MCF 10A (cell line): ENCODE measurements at regions not wholly inside any gene's neighbourhood (a gene's known extent, or its start where the extent isn't known, plus 50 kb on each side); places are given as distances from the start of the nearest gene placed in this dataset.

Source experiments
- BruUV-seq: library from RNA; stranded (reverse); fragments of 400-500 nt; replicated peaks from 2 replicates; lab custom pipeline; 2021; lab: Mats Ljungman, UMichigan
- CTCF ChIA-PET: fragments of 300-600 bp; sonication (Branson Sonifier 250); formaldehyde crosslinking; extraction: SDS; loops from one replicate; lab custom pipeline; 2021; ENCODE audit warnings: antibody characterized with exemption, inconsistent platforms; lab: Yijun Ruan, JAX
- POLR2A ChIA-PET: fragments of 300-600, 350-650 bp; sonication (Branson Sonifier 250); formaldehyde crosslinking; extraction: SDS; loops from one replicate; lab custom pipeline; 2020; ENCODE audit warnings: antibody characterized with exemption, inconsistent platforms; lab: Yijun Ruan, JAX
- DNase-seq: peaks from one replicate; pipeline ENCODE4 v3.0.0-alpha.2; 2018; ENCODE audit not compliant: unreplicated experiment
- H3K27ac Mint-ChIP-seq: one replicate; pipeline ENCODE4 v1.8.0; 2022; ENCODE audit warnings: mild to moderate bottlenecking, low read depth, mixed read lengths; ENCODE audit not compliant: unreplicated experiment
- H3K27me3 Mint-ChIP-seq: one replicate; pipeline ENCODE4 v1.8.0; 2022; ENCODE audit warnings: mixed read lengths; ENCODE audit not compliant: insufficient read depth, unreplicated experiment
- H3K36me3 Mint-ChIP-seq: one replicate; pipeline ENCODE4 v1.8.0; 2022; ENCODE audit warnings: mild to moderate bottlenecking, moderate library complexity, mixed read lengths; ENCODE audit not compliant: insufficient read depth, unreplicated experiment
- H3K4me1 Mint-ChIP-seq: one replicate; pipeline ENCODE4 v1.8.0; 2022; ENCODE audit warnings: mixed read lengths; ENCODE audit not compliant: insufficient read depth, unreplicated experiment
- H3K4me3 Mint-ChIP-seq: one replicate; pipeline ENCODE4 v1.8.0; 2022; ENCODE audit warnings: mild to moderate bottlenecking, moderate library complexity, mixed read lengths; ENCODE audit not compliant: unreplicated experiment
- H3K9me3 Mint-ChIP-seq: one replicate; pipeline ENCODE4 v1.8.0; 2022; ENCODE audit warnings: mixed read lengths; ENCODE audit not compliant: unreplicated experiment
- CTCF ChIP-seq: fragments of 200-600 bp; IDR thresholded peaks from one replicate; pipeline ENCODE4 v1.8.0; 2022; ENCODE audit warnings: antibody characterized with exemption, mild to moderate bottlenecking; ENCODE audit not compliant: unreplicated experiment
- intact Hi-C: fragments of 100-400 bp; cut with micrococcal nuclease; formaldehyde crosslinking; loops from 2 replicates; pipeline ENCODE4 v1.14.1; 2022

- no peaks in the 10 kb centered on the region for H3K4me1 Mint-ChIP-seq
- peak; percentile 34 for DNase-seq
- H3K27ac Mint-ChIP-seq: no peak overlapping the region
- no peaks in the 10 kb centered on the region for H3K36me3 Mint-ChIP-seq
- TF ChIP-seq CTCF: no peak
- intact Hi-C loops: no loop called here
- no peaks in the 10 kb centered on the region for H3K9me3 Mint-ChIP-seq
- ChIA-PET CTCF (no interaction called here), POLR2A (no interaction called here)
- H3K4me3 Mint-ChIP-seq: no peak overlapping the region
- BruUV-seq: no TSS peak
- peaks cover 66% of the 10 kb centered on the region for H3K27me3 Mint-ChIP-seq
Observed at GRCh38 chr17:6299275-6299674, 135.6 kb downstream of the AIPL1 start.

- POLR2A ChIA-PET: no interaction called here
- BruUV-seq: no TSS peak
- peaks cover 77% of the 10 kb centered on the region for H3K27me3 Mint-ChIP-seq
- no peaks in the 10 kb centered on the region for H3K4me1 Mint-ChIP-seq
- no peak for DNase-seq
- TF ChIP-seq CTCF: no peak
- CTCF ChIA-PET: interaction anchor here (0.7 kb wide), 1 partner anchor 706 kb away, joined by 3 read pairs; no protein-coding TSS in a partner anchor
- no peaks in the 10 kb centered on the region for H3K36me3 Mint-ChIP-seq
- no peak overlapping the region for H3K4me3 Mint-ChIP-seq
- intact Hi-C loops: no loop called here
- H3K9me3 Mint-ChIP-seq: no peaks in the 10 kb centered on the region
- H3K27ac Mint-ChIP-seq: no peak overlapping the region
Observed at GRCh38 chr17:6297960-6298359, 137.0 kb downstream of the AIPL1 start.

- peaks cover 72% of the 10 kb centered on the region for H3K27me3 Mint-ChIP-seq
- no peak for DNase-seq
- POLR2A ChIA-PET: no interaction called here
- no peak overlapping the region for H3K4me3 Mint-ChIP-seq
- no TSS peak for BruUV-seq
- H3K9me3 Mint-ChIP-seq: no peaks in the 10 kb centered on the region
- no peaks in the 10 kb centered on the region for H3K36me3 Mint-ChIP-seq
- H3K27ac Mint-ChIP-seq: no peak overlapping the region
- no peak for TF ChIP-seq CTCF
- CTCF ChIA-PET: no interaction called here
- no peaks in the 10 kb centered on the region for H3K4me1 Mint-ChIP-seq
- intact Hi-C loops: no loop called here
Observed at GRCh38 chr17:6297119-6297518, 137.8 kb downstream of the AIPL1 start.

GRCh38 chr17:6290488-6291196, 144.3 kb downstream of the AIPL1 start:
- H3K9me3 Mint-ChIP-seq: no peaks in the 10 kb centered on the region
- H3K27me3 Mint-ChIP-seq: peaks cover 48% of the 10 kb centered on the region
- POLR2A ChIA-PET: no interaction called here
- no peaks in the 10 kb centered on the region for H3K4me1 Mint-ChIP-seq
- no peak for DNase-seq
- intact Hi-C loops: no loop called here
- CTCF ChIA-PET: interaction anchor here (0.6 to 1.4 kb wide), 4 partner anchors 8 to 697 kb away, joined by 3 to 4 read pairs (median 4); no protein-coding TSS in a partner anchor
- H3K36me3 Mint-ChIP-seq: no peaks in the 10 kb centered on the region
- no peak overlapping the region for H3K27ac Mint-ChIP-seq
- no peak overlapping the region for H3K4me3 Mint-ChIP-seq
- BruUV-seq: no TSS peak
- no peak for TF ChIP-seq CTCF
